GM18519 (cell line): ENCODE measurements at regions not wholly inside any gene's neighbourhood (a gene's known extent, or its start where the extent isn't known, plus 50 kb on each side); places are given as distances from the start of the nearest gene placed in this dataset.
"Not testable (repeated sequence)": the region's sequence is repeated elsewhere in the genome, so short reads cannot be mapped to it uniquely, and the experiment has no call there.

Experiments used
- ATAC-seq: cut with Tn5 transposase; IDR thresholded peaks from one replicate; pipeline ENCODE4 v1.9.1; 2021; ENCODE audit warnings: mild to moderate bottlenecking, moderate library complexity; ENCODE audit not compliant: unreplicated experiment, low FRiP score

- ATAC-seq = no peak
Measured at GRCh38 chr14:53858345-53858684, 98.3 kb downstream of the BMP4 start.

GRCh38 chr14:53857625-53858344, 98.8 kb downstream of the BMP4 start:
- no peak for ATAC-seq

GRCh38 chr14:53855574-53855973, 101.1 kb downstream of the BMP4 start:
- no peak for ATAC-seq

- no peak for ATAC-seq
Measured at GRCh38 chr14:53855127-53855526, 101.5 kb downstream of the BMP4 start.

- ATAC-seq = no peak
Measured at GRCh38 chr14:53851394-53852090, 105.1 kb downstream of the BMP4 start.

GRCh38 chr14:53850714-53851296, 105.8 kb downstream of the BMP4 start:
- ATAC-seq = no peak

- ATAC-seq = no peak
Measured at GRCh38 chr14:53849549-53849948, 107.1 kb downstream of the BMP4 start.

- ATAC-seq = no peak
Measured at GRCh38 chr14:53848854-53849253, 107.8 kb downstream of the BMP4 start.

GRCh38 chr14:53847881-53848280, 108.7 kb downstream of the BMP4 start:
- ATAC-seq = no peak

- ATAC-seq = no peak
Measured at GRCh38 chr14:53847057-53847456, 109.6 kb downstream of the BMP4 start.

- no peak for ATAC-seq
Measured at GRCh38 chr14:53845813-53846693, 110.6 kb downstream of the BMP4 start.

- ATAC-seq = no peak
Measured at GRCh38 chr14:53842938-53843337, 113.7 kb downstream of the BMP4 start.

- no peak for ATAC-seq
Measured at GRCh38 chr14:53841109-53842099, 115.2 kb downstream of the BMP4 start.

GRCh38 chr14:53840444-53840843, 116.2 kb downstream of the BMP4 start:
- ATAC-seq = no peak

- ATAC-seq = no peak
Measured at GRCh38 chr14:53838374-53838773, 118.3 kb downstream of the BMP4 start.

- ATAC-seq = not testable (repeated sequence)
Measured at GRCh38 chr14:53837656-53838055, 119.0 kb downstream of the BMP4 start.

GRCh38 chr14:53836551-53836950, 120.1 kb downstream of the BMP4 start:
- ATAC-seq = no peak

- no peak for ATAC-seq
Measured at GRCh38 chr14:53828820-53829219, 127.8 kb downstream of the BMP4 start.

- no peak for ATAC-seq
Measured at GRCh38 chr14:53824061-53824460, 132.6 kb downstream of the BMP4 start.

- no peak for ATAC-seq
Measured at GRCh38 chr14:53814392-53814791, 142.2 kb downstream of the BMP4 start.
